HCT116 (cell line): ENCODE measurements at regions not wholly inside any gene's neighbourhood (a gene's known extent, or its start where the extent isn't known, plus 50 kb on each side); places are given as distances from the start of the nearest gene placed in this dataset.
"Not testable (repeated sequence)": the region's sequence is repeated elsewhere in the genome, so short reads cannot be mapped to it uniquely, and the experiment has no call there.

Experiments
- ATAC-seq: fragments of 200-7000 bp; cut with Tn5 transposase; 2 replicates; pipeline ENCODE4 v1.9.1; 2020; ENCODE audit warnings: mild to moderate bottlenecking, moderate library complexity
- BruUV-seq: library from RNA; stranded (reverse); fragments of 400-500 nt; replicated peaks from 2 replicates; lab custom pipeline; 2021; lab: Mats Ljungman, UMichigan
- CTCF ChIA-PET: fragments of 300-600 bp; sonication (Branson Sonifier 250); formaldehyde crosslinking; loops from one replicate; lab custom pipeline; 2021; ENCODE audit warnings: antibody characterized with exemption; lab: Charles Lee
- POLR2A ChIA-PET: fragments of 300-600, 350-600 bp; sonication (Branson Sonifier 250); formaldehyde crosslinking; loops from one replicate; lab custom pipeline; 2021; ENCODE audit warnings: antibody characterized with exemption; lab: Charles Lee
- RAD21 ChIA-PET, 2 experiments: fragments of 300-600 bp; sonication (Branson Sonifier 250); formaldehyde crosslinking; loops; one replicate each; lab custom pipeline; 2023; ENCODE audit warnings: low total read pairs in 2 of 2; ENCODE audit not compliant: uncharacterized antibody in 2 of 2, unreplicated experiment in 2 of 2, low non-redundant PET in 1 of 2; lab: Charles Lee
- DNase-seq: peaks from one replicate; pipeline ENCODE4 v3.0.0-alpha.2; 2010; ENCODE audit warnings: low read depth, low spot score
- H2AFZ ChIP-seq: fragments of 200-600 bp; shearing (Covaris generic), sonication (generic); 2 replicates; pipeline ENCODE4 v1.6.1; 2017; ENCODE audit warnings: low read depth, mixed run types, mixed read lengths, antibody characterized with exemption, low read length; ENCODE audit not compliant: poor library complexity, severe bottlenecking
- H3K27ac ChIP-seq: 2 replicates; pipeline ENCODE4 v1.5.1; 2012; ENCODE audit warnings: low read depth, low read length
- H3K27me3 ChIP-seq: fragments of 200-600 bp; sonication (generic); 2 replicates; pipeline ENCODE4 v1.6.1; 2016; ENCODE audit warnings: mixed run types, low read length, mixed read lengths; ENCODE audit not compliant: insufficient read depth
- H3K36me3 ChIP-seq, 2 experiments: fragments of 200-500 bp in 1 of 2; fragments of 200-600 bp in 1 of 2; sonication (Bioruptor generic) in 1 of 2; sonication (generic) in 1 of 2; 2 replicates each; pipeline versions ENCODE4 v1.5.1 to v1.6.1; 2014 to 2016; ENCODE audit warnings: low read length in 2 of 2, inconsistent platforms in 1 of 2, mixed read lengths in 1 of 2, mixed run types in 1 of 2; ENCODE audit not compliant: insufficient read depth in 2 of 2, control insufficient read depth in 1 of 2
- H3K4me1 ChIP-seq, 2 experiments: fragments of 200-600 bp in 1 of 2; sonication (generic) in 1 of 2; 2 replicates each; pipeline versions ENCODE4 v1.5.1 to v1.6.1; 2012 to 2017; ENCODE audit warnings: low read length in 2 of 2, inconsistent platforms in 1 of 2, mild to moderate bottlenecking in 1 of 2, mixed read lengths in 1 of 2, mixed run types in 1 of 2, moderate library complexity in 1 of 2; ENCODE audit not compliant: insufficient read depth in 2 of 2, control insufficient read depth in 1 of 2
- H3K4me2 ChIP-seq: fragments of 200-600 bp; sonication (generic); 2 replicates; pipeline ENCODE4 v1.6.1; 2017; ENCODE audit warnings: mixed run types, low read length, mixed read lengths
- H3K4me3 ChIP-seq, 2 experiments: fragments of 200-600 bp in 1 of 2; sonication (generic) in 1 of 2; replicated peaks in 1 of 2; 2 replicates each; pipeline ENCODE4 v1.5.1; 2011 to 2016; ENCODE audit warnings: low read length in 2 of 2, control low read depth in 1 of 2, low read depth in 1 of 2, mild to moderate bottlenecking in 1 of 2, mixed read lengths in 1 of 2, mixed run types in 1 of 2
- H3K79me2 ChIP-seq: fragments of 200-600 bp; sonication (generic); 2 replicates; pipeline ENCODE4 v1.6.1; 2017; ENCODE audit warnings: mild to moderate bottlenecking, mixed run types, low read length, moderate library complexity, mixed read lengths; ENCODE audit not compliant: insufficient read depth
- H3K9ac ChIP-seq: fragments of 200-600 bp; sonication (generic); 2 replicates; pipeline ENCODE4 v1.6.1; 2016; ENCODE audit warnings: low read length, mixed read lengths
- H3K9me2 ChIP-seq: fragments of 200-600 bp; sonication (generic), shearing (Covaris generic); 2 replicates; pipeline ENCODE4 v1.6.1; 2017; ENCODE audit warnings: mixed run types, mild to moderate bottlenecking, moderate library complexity; ENCODE audit not compliant: insufficient read depth
- H3K9me3 ChIP-seq, 2 experiments: fragments of 200-500 bp in 1 of 2; fragments of 200-600 bp in 1 of 2; sonication (Bioruptor generic) in 1 of 2; sonication (generic) in 1 of 2; 2 replicates each; pipeline ENCODE4 v1.6.1; 2014 to 2017; ENCODE audit warnings: low read length in 2 of 2, mixed read lengths in 2 of 2, inconsistent platforms in 1 of 2, low read depth in 1 of 2, mild to moderate bottlenecking in 1 of 2, mixed run types in 1 of 2, moderate library complexity in 1 of 2; ENCODE audit not compliant: control insufficient read depth in 1 of 2, insufficient read depth in 1 of 2
- H4K20me1 ChIP-seq: fragments of 200-600 bp; sonication (generic), shearing (Covaris generic); 2 replicates; pipeline ENCODE4 v1.6.1; 2017; ENCODE audit warnings: mixed run types, mild to moderate bottlenecking, moderate library complexity; ENCODE audit not compliant: insufficient read depth
- MAX ChIP-seq: IDR thresholded peaks from 2 replicates; pipeline ENCODE4 v1.6.1; 2012
- POLR2A ChIP-seq: IDR thresholded peaks from 2 replicates; pipeline ENCODE4 v1.7.0; 2011; ENCODE audit warnings: borderline replicate concordance; ENCODE audit not compliant: insufficient read depth, insufficient read length; ENCODE audit errors: extremely low read depth
- SP1 ChIP-seq: IDR thresholded peaks from 2 replicates; pipeline ENCODE4 v1.6.1; 2012; ENCODE audit warnings: low read depth
- intact Hi-C: fragments of 100-400 bp; cut with micrococcal nuclease; formaldehyde crosslinking; loops from 2 replicates; pipeline ENCODE4 v1.10.0; 2022

GRCh38 chr5:91296674-91297143 lies 86.4 kb downstream of the ARRDC3 start:
- H3K4me2 ChIP-seq = peak overlapping the region; percentile 40

GRCh38 chr5:91296102-91296501 lies 87.0 kb downstream of the ARRDC3 start:
- ATAC-seq, RAD21 ChIA-PET, H3K4me3 ChIP-seq: not testable (repeated sequence)

More at GRCh38 chr5:91296674-91297143, 86.4 kb downstream of the ARRDC3 start:
- TF ChIP-seq POLR2A (no peak), SP1 (peak; percentile 19), MAX (peak; percentile 57)
- Histone ChIP-seq H3K27ac (no peak overlapping the region), H3K27me3 (no peaks in the 10 kb centered on the region), H3K9me3 (no peaks in the 10 kb centered on the region), H3K9ac (no peak overlapping the region), H4K20me1 (no peaks in the 10 kb centered on the region), H3K4me3 (no peak overlapping the region), H3K36me3 (no peaks in the 10 kb centered on the region), H3K79me2 (no peaks in the 10 kb centered on the region), H3K9me2 (no peaks in the 10 kb centered on the region), H2AFZ (no peak overlapping the region), H3K4me1 (peaks cover 0 to 37% of the 10 kb centered on the region in 2 experiments; a peak in 2 of 4 replicates)
- BruUV-seq = no TSS peak
- DNase-seq = no peak
- ChIA-PET RAD21 (no interaction called here), CTCF (no interaction called here), POLR2A (interaction anchor here (0.7 kb wide), 2 partner anchors 70 to 86 kb away, joined by 3 to 4 read pairs; partner anchors contain the start of gene ARRDC3)
- 0 out of 2 replicates have a peak, but pooled peaks have one; percentile 39 for ATAC-seq
- intact Hi-C loops = no loop called here

More at GRCh38 chr5:91296102-91296501, 87.0 kb downstream of the ARRDC3 start:
- H3K9me3 ChIP-seq, H3K9me2 ChIP-seq, H2AFZ ChIP-seq, CTCF ChIA-PET, H3K79me2 ChIP-seq, intact Hi-C loops, H3K9ac ChIP-seq, H3K36me3 ChIP-seq, BruUV-seq, DNase-seq, H3K4me2 ChIP-seq, H4K20me1 ChIP-seq, H3K27me3 ChIP-seq, H3K27ac ChIP-seq: not testable (repeated sequence)
- peaks cover 0 to 37% of the 10 kb centered on the region in 2 experiments; a peak in 2 of 4 replicates for H3K4me1 ChIP-seq
- POLR2A ChIA-PET = interaction anchor here (0.7 kb wide), 2 partner anchors 71 to 87 kb away, joined by 3 to 4 read pairs; partner anchors contain the start of gene ARRDC3
